ENCODE measurements at regions not wholly inside any gene's neighbourhood (a gene's known extent, or its start where the extent isn't known, plus 50 kb on each side); places are given as distances from the start of the nearest gene placed in this dataset.

- ATAC-seq (no peak), DNase-seq (ENCODE audit: low spot score) (no peak), FAIRE-seq (no peak)
- 85% methylated on average over 2 of the region's 2 CpGs for WGBS (ENCODE audit: low lambda C conversion rate)
- in situ Hi-C loops (cut with HindIII; ENCODE audit: extremely low pct_ligation_motif_present, low pct_unique_long_range_greater_than_20kb): no loop called here
- no peak overlapping the region for H3K4me3 ChIP-seq (replicated peaks in 1 of 3; ENCODE audit: insufficient read depth in 1 of 3, low read depth in 2 of 3, low read length in 3 of 3)
- no peaks in the 10 kb centered on the region; a peak in 1 of 5 replicates for H3K27me3 ChIP-seq (ENCODE audit: control insufficient read depth in 1 of 2, insufficient read depth in 2 of 2, low read length in 2 of 2)
- H3K4me1 ChIP-seq (ENCODE audit: insufficient read depth, low read length): no peaks in the 10 kb centered on the region
- intact Hi-C loops (cut with micrococcal nuclease; ENCODE audit: unreplicated experiment): no loop called here
- H3K79me2 ChIP-seq (ENCODE audit: insufficient read depth, low read length): no peaks in the 10 kb centered on the region
- H2AFZ ChIP-seq (ENCODE audit: low read length): no peak overlapping the region
- CTCF ChIA-PET (ENCODE audit: low intra/inter-chr PET ratio, low total read pairs): no interaction called here
- POLR2A ChIA-PET: no interaction called here
- H3K9me3 ChIP-seq (ENCODE audit: low read length): no peaks in the 10 kb centered on the region
- no peak overlapping the region for H3K4me2 ChIP-seq (ENCODE audit: low read depth, low read length)
- no peaks in the 10 kb centered on the region for H4K20me1 ChIP-seq (ENCODE audit: insufficient read depth, low read length)
- no TSS peak for BruUV-seq (replicated peaks)
- H3K9ac ChIP-seq (ENCODE audit: insufficient read depth, low read depth, low read length): no peak overlapping the region
- TF ChIP-seq ARNT (IDR thresholded peaks at IDR 0.05) (no peak), RFX3 (CRISPR knock-in tag; IDR thresholded peaks at IDR 0.05) (no peak), ZNF343 (CRISPR knock-in tag; IDR thresholded peaks at IDR 0.05) (no peak), FOXC1 (CRISPR knock-in tag; IDR thresholded peaks at IDR 0.05; ENCODE audit: borderline replicate concordance) (no peak), NFKB2 (CRISPR knock-in tag; IDR thresholded peaks at IDR 0.05; ENCODE audit: borderline replicate concordance) (no peak), ELF4 (CRISPR knock-in tag; IDR thresholded peaks at IDR 0.05; ENCODE audit: borderline replicate concordance) (no peak), ZNF775 (CRISPR knock-in tag; IDR thresholded peaks at IDR 0.05; ENCODE audit: borderline replicate concordance) (no peak), POLR2A (IDR thresholded peaks at IDR 0.05; ENCODE audit: insufficient read depth in 1 of 2, low read depth in 2 of 2, low read length in 2 of 2) (no peak), PHF8 (CRISPR knock-in tag; IDR thresholded peaks at IDR 0.05) (no peak), FUBP1 (CRISPR knock-in tag; IDR thresholded peaks at IDR 0.05; ENCODE audit: borderline replicate concordance) (no peak)
- no peak overlapping the region for H3K27ac ChIP-seq (ENCODE audit: extremely low read length, insufficient read depth, low read length)
- no peaks in the 10 kb centered on the region for H3K36me3 ChIP-seq (replicated peaks in 1 of 2; ENCODE audit: control insufficient read depth in 1 of 2, insufficient read depth in 2 of 2, low read length in 2 of 2)
These were observed 95.7 kb upstream of the OSR1 start for GRCh38 chr2:19454125-19454524.

Measured in HepG2 (cell line).